Spinal cord (tissue), 9 donors: ENCODE measurements at regions not wholly inside any gene's neighbourhood (a gene's known extent, or its start where the extent isn't known, plus 50 kb on each side); places are given as distances from the start of the nearest gene placed in this dataset.

ENCODE experiments used
- DNase-seq, 6 donors: peaks; one replicate each; pipeline versions ENCODE4 v3.0.0 to v3.0.0-alpha.2; 2013 to 2015; ENCODE audit warnings: low spot score in 6 of 6, low read depth in 4 of 6
- H3K27ac ChIP-seq: one replicate; pipeline ENCODE4 v1.5.1; 2013; ENCODE audit warnings: low read depth, low read length, control low read depth
- H3K27me3 ChIP-seq: one replicate; pipeline ENCODE4 v1.6.1; 2013; ENCODE audit warnings: low read length; ENCODE audit not compliant: control insufficient read depth, insufficient read depth
- H3K36me3 ChIP-seq: one replicate; pipeline ENCODE4 v1.6.1; 2013; ENCODE audit warnings: low read length; ENCODE audit not compliant: control insufficient read depth, insufficient read depth
- H3K4me1 ChIP-seq: one replicate; pipeline ENCODE4 v1.6.1; 2013; ENCODE audit warnings: low read length; ENCODE audit not compliant: control insufficient read depth, insufficient read depth
- H3K4me3 ChIP-seq: one replicate; pipeline ENCODE4 v1.5.1; 2013; ENCODE audit warnings: low read depth, low read length, control low read depth
- H3K9me3 ChIP-seq: one replicate; pipeline ENCODE4 v1.6.1; 2013; ENCODE audit warnings: low read length; ENCODE audit not compliant: control insufficient read depth, insufficient read depth
- WGBS: methylation state at CpG from one replicate; pipeline ENCODE4 v1.1.5; 2013; ENCODE audit warnings: missing lambda C conversion rate; ENCODE audit not compliant: insufficient coverage; 5-methylcytosine and 5-hydroxymethylcytosine counted together
- donor health status: healthy.

- Histone ChIP-seq H3K27me3 (no peaks in the 10 kb centered on the region), H3K27ac (no peak overlapping the region), H3K4me3 (no peak overlapping the region), H3K36me3 (no peaks in the 10 kb centered on the region), H3K9me3 (no peaks in the 10 kb centered on the region), H3K4me1 (no peaks in the 10 kb centered on the region)
- no peak for DNase-seq
- WGBS, result no CpG with 5 or more reads among the region's 2 CpGs
Measured at GRCh38 chr7:25353196-25353595, 124.9 kb upstream of the NPVF start.

GRCh38 chr7:25353732-25354131 is 125.4 kb upstream of the NPVF start:
- Histone ChIP-seq H3K27me3 (no peaks in the 10 kb centered on the region), H3K4me1 (no peaks in the 10 kb centered on the region), H3K4me3 (no peak overlapping the region), H3K36me3 (no peaks in the 10 kb centered on the region), H3K27ac (no peak overlapping the region), H3K9me3 (no peaks in the 10 kb centered on the region)
- DNase-seq, result peak in 1 of 6 donors; percentile 55
- WGBS, result 100% methylated on average over 3 of the region's 4 CpGs

GRCh38 chr7:25356534-25357151 is 128.4 kb upstream of the NPVF start:
- H3K36me3 ChIP-seq, result no peaks in the 10 kb centered on the region
- WGBS, result no CpG with 5 or more reads among the region's 4 CpGs
- H3K9me3 ChIP-seq, result no peaks in the 10 kb centered on the region
- peaks cover 4% of the 10 kb centered on the region for H3K4me1 ChIP-seq
- H3K27ac ChIP-seq, result no peak overlapping the region
- DNase-seq, result peak in 1 of 6 donors; percentile 24
- no peak overlapping the region for H3K4me3 ChIP-seq
- no peaks in the 10 kb centered on the region for H3K27me3 ChIP-seq

- H3K4me1 ChIP-seq, result peaks cover 4% of the 10 kb centered on the region
- peak overlapping the region; percentile 83 for H3K27ac ChIP-seq
- DNase-seq, result peak in 2 of 6 donors; percentile 71 to 80
- H3K36me3 ChIP-seq, result no peaks in the 10 kb centered on the region
- WGBS, result 3% methylated on average over 4 of the region's 6 CpGs
- no peaks in the 10 kb centered on the region for H3K27me3 ChIP-seq
- no peak overlapping the region for H3K4me3 ChIP-seq
- no peaks in the 10 kb centered on the region for H3K9me3 ChIP-seq
Measured at GRCh38 chr7:25358926-25359325, 130.6 kb upstream of the NPVF start.

- H3K36me3 ChIP-seq, result no peaks in the 10 kb centered on the region
- peak overlapping the region; percentile 83 for H3K27ac ChIP-seq
- H3K4me1 ChIP-seq, result peaks cover 4% of the 10 kb centered on the region
- H3K27me3 ChIP-seq, result no peaks in the 10 kb centered on the region
- H3K9me3 ChIP-seq, result no peaks in the 10 kb centered on the region
- peak; percentile 64 to 97 (median 82) for DNase-seq
- WGBS, result 4% methylated on average over 5 of the region's 9 CpGs
- H3K4me3 ChIP-seq, result no peak overlapping the region
Measured at GRCh38 chr7:25359471-25360059, 131.3 kb upstream of the NPVF start.

GRCh38 chr7:25360451-25360850 is 132.2 kb upstream of the NPVF start:
- peak in 4 of 6 donors; percentile 18 to 80 (median 49) for DNase-seq
- H3K4me1 ChIP-seq, result peaks cover 4% of the 10 kb centered on the region
- 75% methylated on average over 1 of the region's 2 CpGs for WGBS

GRCh38 chr7:25361387-25361786 is 133.1 kb upstream of the NPVF start:
- DNase-seq, result no peak
- H3K36me3 ChIP-seq, result no peaks in the 10 kb centered on the region
- H3K9me3 ChIP-seq, result no peaks in the 10 kb centered on the region
- H3K4me1 ChIP-seq, result peaks cover 4% of the 10 kb centered on the region
- WGBS, result 82% methylated on average over 2 of the region's 5 CpGs
- H3K27ac ChIP-seq, result no peak overlapping the region
- no peak overlapping the region for H3K4me3 ChIP-seq
- no peaks in the 10 kb centered on the region for H3K27me3 ChIP-seq

More at GRCh38 chr7:25360451-25360850, 132.2 kb upstream of the NPVF start:
- H3K27ac ChIP-seq, result peak overlapping the region; percentile 83
- no peaks in the 10 kb centered on the region for H3K9me3 ChIP-seq
- no peak overlapping the region for H3K4me3 ChIP-seq
- H3K27me3 ChIP-seq, result no peaks in the 10 kb centered on the region
- H3K36me3 ChIP-seq, result no peaks in the 10 kb centered on the region

GRCh38 chr7:25361863-25362262 is 133.6 kb upstream of the NPVF start:
- Histone ChIP-seq H3K27ac (no peak overlapping the region), H3K4me1 (peaks cover 4% of the 10 kb centered on the region), H3K27me3 (no peaks in the 10 kb centered on the region), H3K9me3 (no peaks in the 10 kb centered on the region), H3K36me3 (no peaks in the 10 kb centered on the region), H3K4me3 (no peak overlapping the region)
- WGBS, result no CpG with 5 or more reads among the region's 1 CpG
- no peak for DNase-seq

- Histone ChIP-seq H3K27ac (no peak overlapping the region), H3K9me3 (peaks cover 3% of the 10 kb centered on the region), H3K4me3 (no peak overlapping the region), H3K36me3 (no peaks in the 10 kb centered on the region), H3K4me1 (peaks cover 8% of the 10 kb centered on the region), H3K27me3 (no peaks in the 10 kb centered on the region)
- DNase-seq, result peak in 1 of 6 donors; percentile 67
- 40% methylated on average over 3 of the region's 5 CpGs for WGBS
Measured at GRCh38 chr7:25368599-25369201, 140.4 kb upstream of the NPVF start.

GRCh38 chr7:25369786-25370185 is 141.5 kb upstream of the NPVF start:
- H3K4me1 ChIP-seq, result peaks cover 8% of the 10 kb centered on the region
- 50% methylated on average over 4 of the region's 4 CpGs for WGBS
- no peaks in the 10 kb centered on the region for H3K36me3 ChIP-seq
- no peaks in the 10 kb centered on the region for H3K27me3 ChIP-seq
- no peak overlapping the region for H3K4me3 ChIP-seq
- H3K27ac ChIP-seq, result peak overlapping the region; percentile 4
- H3K9me3 ChIP-seq, result peaks cover 3% of the 10 kb centered on the region
- DNase-seq, result peak in 3 of 6 donors; percentile 53 to 86 (median 77)
